ENCODE measurements at regions not wholly inside any gene's neighbourhood (a gene's known extent, or its start where the extent isn't known, plus 50 kb on each side); places are given as distances from the start of the nearest gene placed in this dataset.

GRCh38 chr10:121406823-121407545 is 191.3 kb downstream of the FGFR2 start:
- H3K9me2 ChIP-seq (replicated peaks; ENCODE audit: insufficient read depth, low read length) = no peaks in the 10 kb centered on the region
- H2AFZ ChIP-seq (ENCODE audit: low read depth, low read length, severe bottlenecking) = no peak overlapping the region
- H3F3A ChIP-seq (ENCODE audit: insufficient read depth) = no peaks in the 10 kb centered on the region
- no peaks in the 10 kb centered on the region for H3K9me3 ChIP-seq (ENCODE audit: insufficient read depth, low read length)
- TF ChIP-seq, protein P1, sequence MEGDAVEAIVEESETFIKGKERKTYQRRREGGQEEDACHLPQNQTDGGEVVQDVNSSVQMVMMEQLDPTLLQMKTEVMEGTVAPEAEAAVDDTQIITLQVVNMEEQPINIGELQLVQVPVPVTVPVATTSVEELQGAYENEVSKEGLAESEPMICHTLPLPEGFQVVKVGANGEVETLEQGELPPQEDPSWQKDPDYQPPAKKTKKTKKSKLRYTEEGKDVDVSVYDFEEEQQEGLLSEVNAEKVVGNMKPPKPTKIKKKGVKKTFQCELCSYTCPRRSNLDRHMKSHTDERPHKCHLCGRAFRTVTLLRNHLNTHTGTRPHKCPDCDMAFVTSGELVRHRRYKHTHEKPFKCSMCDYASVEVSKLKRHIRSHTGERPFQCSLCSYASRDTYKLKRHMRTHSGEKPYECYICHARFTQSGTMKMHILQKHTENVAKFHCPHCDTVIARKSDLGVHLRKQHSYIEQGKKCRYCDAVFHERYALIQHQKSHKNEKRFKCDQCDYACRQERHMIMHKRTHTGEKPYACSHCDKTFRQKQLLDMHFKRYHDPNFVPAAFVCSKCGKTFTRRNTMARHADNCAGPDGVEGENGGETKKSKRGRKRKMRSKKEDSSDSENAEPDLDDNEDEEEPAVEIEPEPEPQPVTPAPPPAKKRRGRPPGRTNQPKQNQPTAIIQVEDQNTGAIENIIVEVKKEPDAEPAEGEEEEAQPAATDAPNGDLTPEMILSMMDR (IDR thresholded peaks at IDR 0.05; ENCODE audit: insufficient read depth, low read length, poor library complexity, severe bottlenecking) = no peak
- no peak for TF ChIP-seq EZH2phosphoT487 (conservative IDR thresholded peaks at IDR 0.05; ENCODE audit: low read length)
- no peak overlapping the region for H3K4me2 ChIP-seq (ENCODE audit: low read depth, low read length, poor library complexity, severe bottlenecking)
- no peaks in the 10 kb centered on the region for H4K20me1 ChIP-seq (ENCODE audit: low read depth, low read length)
- H3K4me3 ChIP-seq (ENCODE audit: insufficient read depth, low read length, poor library complexity, severe bottlenecking) = no peak overlapping the region
- H3K27ac ChIP-seq (ENCODE audit: low read depth, low read length) = no peak overlapping the region
- no peaks in the 10 kb centered on the region for H3K79me2 ChIP-seq (ENCODE audit: insufficient read depth, low read length)
- no peak overlapping the region for H3K9ac ChIP-seq (ENCODE audit: low read length)
- no peaks in the 10 kb centered on the region for H3K27me3 ChIP-seq (ENCODE audit: low read length)
- no peaks in the 10 kb centered on the region for H3K36me3 ChIP-seq (ENCODE audit: low read length)

DNA sequence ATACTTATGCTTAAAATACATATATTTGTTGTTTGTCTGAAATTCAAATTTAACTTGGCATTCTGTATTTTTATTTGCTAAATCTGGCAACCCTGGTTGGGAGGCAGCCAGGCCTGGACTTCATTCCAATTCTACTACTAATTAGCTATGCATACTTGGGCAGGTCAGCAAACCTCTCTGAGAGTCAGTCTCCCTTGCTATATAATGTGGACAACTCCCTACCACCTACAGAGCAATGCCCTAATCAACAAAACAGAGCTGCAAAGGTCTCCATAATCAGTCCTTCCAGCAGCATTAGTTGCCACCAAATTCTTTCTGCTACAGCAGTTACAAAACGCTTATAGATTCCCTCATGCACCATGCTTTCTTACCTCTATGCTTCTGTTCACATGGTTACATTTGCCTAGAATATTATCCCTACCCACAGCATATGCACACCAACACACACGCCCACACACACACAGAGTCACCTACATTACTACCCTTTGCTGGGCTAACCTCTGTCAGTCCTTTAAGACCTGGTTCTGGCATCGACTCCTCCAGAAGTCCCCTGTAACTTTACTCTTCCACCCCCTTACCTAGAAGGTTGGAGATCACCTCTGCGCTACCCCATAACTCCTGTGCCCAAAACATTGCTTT is 188.7 kb downstream of the FGFR2 start:
- Histone ChIP-seq H3K79me2 (ENCODE audit: insufficient read depth, low read length) (no peaks in the 10 kb centered on the region), H3F3A (ENCODE audit: insufficient read depth) (no peaks in the 10 kb centered on the region), H3K36me3 (ENCODE audit: low read length) (no peaks in the 10 kb centered on the region), H3K27ac (ENCODE audit: low read depth, low read length) (no peak overlapping the region), H3K9ac (ENCODE audit: low read length) (no peak overlapping the region), H3K9me2 (replicated peaks; ENCODE audit: insufficient read depth, low read length) (no peaks in the 10 kb centered on the region), H3K4me2 (ENCODE audit: low read depth, low read length, poor library complexity, severe bottlenecking) (no peak overlapping the region), H3K27me3 (ENCODE audit: low read length) (no peaks in the 10 kb centered on the region; the same call in 1 of the 2 replicates), H3K9me3 (ENCODE audit: insufficient read depth, low read length) (no peaks in the 10 kb centered on the region), H4K20me1 (ENCODE audit: low read depth, low read length) (no peaks in the 10 kb centered on the region), H2AFZ (ENCODE audit: low read depth, low read length, severe bottlenecking) (no peak overlapping the region), H3K4me3 (ENCODE audit: insufficient read depth, low read length, poor library complexity, severe bottlenecking) (no peak overlapping the region)
- TF ChIP-seq, protein P1 (IDR thresholded peaks at IDR 0.05; ENCODE audit: insufficient read depth, low read length, poor library complexity, severe bottlenecking) = no peak
- no peak for TF ChIP-seq EZH2phosphoT487 (conservative IDR thresholded peaks at IDR 0.05; ENCODE audit: low read length)

DNA sequence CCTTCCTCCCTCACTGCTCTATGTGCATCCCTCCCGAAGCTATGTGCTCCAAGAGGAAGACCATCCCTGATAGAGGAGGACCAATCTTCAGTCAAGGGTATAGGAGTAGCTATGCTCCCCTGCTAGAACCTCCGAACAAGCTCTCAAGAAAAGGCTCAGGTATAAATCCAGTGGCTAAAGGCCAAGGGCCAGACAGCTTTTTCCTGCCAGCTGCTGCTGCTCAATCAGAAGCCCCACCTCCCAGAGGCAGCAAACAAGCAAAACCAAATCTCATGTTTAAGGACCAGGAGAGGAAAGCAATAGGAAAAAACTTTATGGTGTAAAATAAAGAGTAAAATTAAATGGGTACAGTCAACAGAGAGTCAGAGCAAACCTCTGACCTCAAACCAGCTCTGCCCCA is 187.2 kb downstream of the FGFR2 start:
- no peaks in the 10 kb centered on the region for H3K9me2 ChIP-seq (replicated peaks; ENCODE audit: insufficient read depth, low read length)
- no peaks in the 10 kb centered on the region for H3K79me2 ChIP-seq (ENCODE audit: insufficient read depth, low read length)
- H3K36me3 ChIP-seq (ENCODE audit: low read length) = no peaks in the 10 kb centered on the region
- no peaks in the 10 kb centered on the region; the same call in 1 of the 2 replicates for H3K27me3 ChIP-seq (ENCODE audit: low read length)
- H3K9ac ChIP-seq (ENCODE audit: low read length) = no peak overlapping the region
- no peaks in the 10 kb centered on the region for H3F3A ChIP-seq (ENCODE audit: insufficient read depth)
- H3K4me2 ChIP-seq (ENCODE audit: low read depth, low read length, poor library complexity, severe bottlenecking) = no peak overlapping the region
- TF ChIP-seq, protein P1 (IDR thresholded peaks at IDR 0.05; ENCODE audit: insufficient read depth, low read length, poor library complexity, severe bottlenecking) = no peak
- TF ChIP-seq EZH2phosphoT487 (conservative IDR thresholded peaks at IDR 0.05; ENCODE audit: low read length) = no peak
- H3K9me3 ChIP-seq (ENCODE audit: insufficient read depth, low read length) = no peaks in the 10 kb centered on the region
- H3K27ac ChIP-seq (ENCODE audit: low read depth, low read length) = no peak overlapping the region
- no peaks in the 10 kb centered on the region for H4K20me1 ChIP-seq (ENCODE audit: low read depth, low read length)
- no peak overlapping the region for H2AFZ ChIP-seq (ENCODE audit: low read depth, low read length, severe bottlenecking)
- no peak overlapping the region for H3K4me3 ChIP-seq (ENCODE audit: insufficient read depth, low read length, poor library complexity, severe bottlenecking)
